Muscle layer of colon (tissue), 2 donors: ENCODE measurements at regions not wholly inside any gene's neighbourhood (a gene's known extent, or its start where the extent isn't known, plus 50 kb on each side); places are given as distances from the start of the nearest gene placed in this dataset.
"Not testable (repeated sequence)": the region's sequence is repeated elsewhere in the genome, so short reads cannot be mapped to it uniquely, and the experiment has no call there.

Experiments used
- H3K27ac ChIP-seq: one replicate; pipeline ENCODE4 v1.7.0; 2013; ENCODE audit warnings: low read depth, mild to moderate bottlenecking, low read length, moderate library complexity
- H3K27me3 ChIP-seq, 2 donors: one replicate each; pipeline ENCODE4 v1.7.0; 2013; ENCODE audit warnings: low read length in 2 of 2, mild to moderate bottlenecking in 2 of 2; ENCODE audit not compliant: insufficient read depth in 2 of 2, control insufficient read depth in 1 of 2
- H3K36me3 ChIP-seq: one replicate; pipeline ENCODE4 v1.7.0; 2013; ENCODE audit warnings: mild to moderate bottlenecking, low read length; ENCODE audit not compliant: insufficient read depth
- H3K4me1 ChIP-seq: one replicate; pipeline ENCODE4 v1.7.0; 2013; ENCODE audit warnings: mild to moderate bottlenecking, low read length; ENCODE audit not compliant: insufficient read depth
- H3K4me3 ChIP-seq, 2 donors: one replicate each; pipeline ENCODE4 v1.7.0; 2013; ENCODE audit warnings: low read length in 2 of 2, low read depth in 1 of 2, mild to moderate bottlenecking in 1 of 2, moderate library complexity in 1 of 2
- H3K9ac ChIP-seq: one replicate; pipeline ENCODE4 v1.7.0; 2013; ENCODE audit warnings: low read length
- H3K9me3 ChIP-seq: one replicate; pipeline ENCODE4 v1.7.0; 2013; ENCODE audit warnings: mild to moderate bottlenecking, low read length
- donor health status: abdominal sarcoma.
- donor health status: Adenocarcinoma of cecum.

DNA sequence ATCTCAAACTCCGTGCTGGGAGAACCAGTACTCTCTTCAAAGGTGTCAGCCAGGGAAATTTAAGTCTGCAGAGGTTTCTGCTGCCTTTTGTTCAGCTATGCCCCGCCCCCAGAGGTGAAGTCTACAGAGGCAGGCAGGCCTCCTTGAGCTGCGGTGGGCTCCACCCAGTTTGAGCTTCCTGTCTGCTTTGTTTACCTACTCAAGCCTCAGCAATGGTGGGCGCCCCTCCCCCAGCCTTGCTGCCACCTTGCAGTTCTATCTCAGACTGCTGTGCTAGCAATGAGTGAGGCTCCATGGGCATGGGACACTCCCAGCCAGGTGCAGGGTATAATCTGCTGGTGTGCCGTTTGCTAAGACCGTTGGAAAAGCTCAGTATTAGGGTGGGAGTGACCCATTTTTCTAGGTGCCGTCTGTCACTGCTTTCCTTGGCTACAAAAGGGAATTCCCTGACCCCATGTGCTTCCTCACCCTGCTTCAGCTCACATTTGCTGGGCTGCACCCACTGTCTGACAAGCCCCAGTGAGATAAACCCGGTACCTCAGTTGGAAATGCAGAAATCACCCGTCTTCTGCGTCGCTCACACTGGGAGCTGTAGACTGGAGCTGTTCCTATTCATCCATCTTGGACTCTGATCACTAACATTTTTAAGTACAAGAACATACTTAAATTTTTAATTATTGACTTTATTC, 389.2 kb upstream of the UBE2E3 start:
- H3K36me3 ChIP-seq, H3K27ac ChIP-seq, H3K4me3 ChIP-seq, H3K27me3 ChIP-seq, H3K4me1 ChIP-seq, H3K9ac ChIP-seq, H3K9me3 ChIP-seq: not testable (repeated sequence)

- Histone ChIP-seq H3K4me3 (no peak overlapping the region), H3K4me1 (no peaks in the 10 kb centered on the region), H3K27me3 (no peaks in the 10 kb centered on the region), H3K9ac (no peak overlapping the region), H3K27ac (no peak overlapping the region), H3K36me3 (no peaks in the 10 kb centered on the region), H3K9me3 (no peaks in the 10 kb centered on the region)
Observed at GRCh38 chr2:180583441-180584140, 396.8 kb upstream of the UBE2E3 start.

GRCh38 chr2:180579388-180579787, 401.0 kb upstream of the UBE2E3 start:
- Histone ChIP-seq H3K9me3 (no peaks in the 10 kb centered on the region), H3K9ac (no peak overlapping the region), H3K4me1 (no peaks in the 10 kb centered on the region), H3K27ac (no peak overlapping the region), H3K27me3 (no peaks in the 10 kb centered on the region), H3K4me3 (no peak overlapping the region), H3K36me3 (no peaks in the 10 kb centered on the region)

- H3K9ac ChIP-seq = no peak overlapping the region
- no peak overlapping the region for H3K4me3 ChIP-seq
- H3K9me3 ChIP-seq = no peaks in the 10 kb centered on the region
- no peaks in the 10 kb centered on the region for H3K4me1 ChIP-seq
- no peaks in the 10 kb centered on the region for H3K27me3 ChIP-seq
- H3K27ac ChIP-seq = no peak overlapping the region
- no peaks in the 10 kb centered on the region for H3K36me3 ChIP-seq
Observed at GRCh38 chr2:180578441-180578840, 402.0 kb upstream of the UBE2E3 start.

GRCh38 chr2:180577567-180577966, 402.8 kb upstream of the UBE2E3 start:
- no peaks in the 10 kb centered on the region for H3K27me3 ChIP-seq
- H3K9me3 ChIP-seq = no peaks in the 10 kb centered on the region

DNA sequence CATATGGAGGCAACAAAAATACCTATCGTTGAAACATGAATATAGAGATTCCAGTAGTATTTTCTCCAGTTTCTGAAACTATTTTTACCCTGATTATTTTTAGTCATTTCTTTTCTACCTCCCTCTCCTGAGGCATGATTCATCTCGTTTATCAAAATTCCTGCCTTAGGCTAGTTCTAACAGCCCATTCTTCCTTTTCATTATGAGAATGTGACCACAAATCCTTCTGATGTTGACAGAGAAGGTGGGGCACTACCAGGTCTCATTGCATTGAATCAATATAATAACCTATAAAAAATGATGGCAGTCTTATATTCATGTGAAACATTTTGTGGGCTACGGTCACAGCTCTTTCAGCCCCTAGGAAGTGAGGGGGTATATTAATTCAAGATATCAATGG, 406.5 kb upstream of the UBE2E3 start:
- peaks cover 5% of the 10 kb centered on the region for H3K4me1 ChIP-seq
- H3K9me3 ChIP-seq = no peaks in the 10 kb centered on the region
- H3K4me3 ChIP-seq = no peak overlapping the region
- no peak overlapping the region for H3K27ac ChIP-seq
- H3K27me3 ChIP-seq = no peaks in the 10 kb centered on the region
- no peaks in the 10 kb centered on the region for H3K36me3 ChIP-seq
- H3K9ac ChIP-seq = no peak overlapping the region

More at GRCh38 chr2:180577567-180577966, 402.8 kb upstream of the UBE2E3 start:
- Histone ChIP-seq H3K27ac (no peak overlapping the region), H3K4me1 (no peaks in the 10 kb centered on the region), H3K36me3 (no peaks in the 10 kb centered on the region), H3K4me3 (no peak overlapping the region), H3K9ac (no peak overlapping the region)

- Histone ChIP-seq H3K27me3 (no peaks in the 10 kb centered on the region), H3K4me1 (peaks cover 5% of the 10 kb centered on the region), H3K36me3 (no peaks in the 10 kb centered on the region), H3K9me3 (no peaks in the 10 kb centered on the region), H3K4me3 (no peak overlapping the region), H3K9ac (no peak overlapping the region), H3K27ac (no peak overlapping the region)
Observed at GRCh38 chr2:180572346-180572745, 408.1 kb upstream of the UBE2E3 start.

- Histone ChIP-seq H3K36me3 (no peaks in the 10 kb centered on the region), H3K27me3 (no peaks in the 10 kb centered on the region), H3K4me1 (peaks cover 5% of the 10 kb centered on the region), H3K4me3 (no peak overlapping the region), H3K9ac (no peak overlapping the region), H3K27ac (no peak overlapping the region), H3K9me3 (no peaks in the 10 kb centered on the region)
Observed at GRCh38 chr2:180571559-180571958, 408.8 kb upstream of the UBE2E3 start.

GRCh38 chr2:180570864-180571263, 409.5 kb upstream of the UBE2E3 start:
- Histone ChIP-seq H3K4me3 (no peak overlapping the region), H3K36me3 (no peaks in the 10 kb centered on the region), H3K27ac (no peak overlapping the region), H3K27me3 (no peaks in the 10 kb centered on the region), H3K4me1 (peaks cover 5% of the 10 kb centered on the region), H3K9ac (no peak overlapping the region), H3K9me3 (no peaks in the 10 kb centered on the region)

GRCh38 chr2:180564051-180564450, 416.4 kb upstream of the UBE2E3 start:
- Histone ChIP-seq H3K27ac (no peak overlapping the region), H3K27me3 (no peaks in the 10 kb centered on the region), H3K9me3 (no peaks in the 10 kb centered on the region), H3K4me1 (no peaks in the 10 kb centered on the region), H3K4me3 (no peak overlapping the region), H3K9ac (no peak overlapping the region), H3K36me3 (no peaks in the 10 kb centered on the region)

- Histone ChIP-seq H3K36me3 (no peaks in the 10 kb centered on the region), H3K27me3 (no peaks in the 10 kb centered on the region), H3K27ac (no peak overlapping the region), H3K9me3 (no peaks in the 10 kb centered on the region), H3K4me1 (no peaks in the 10 kb centered on the region), H3K9ac (no peak overlapping the region), H3K4me3 (no peak overlapping the region)
Observed at GRCh38 chr2:180562378-180562777, 418.0 kb upstream of the UBE2E3 start.

DNA sequence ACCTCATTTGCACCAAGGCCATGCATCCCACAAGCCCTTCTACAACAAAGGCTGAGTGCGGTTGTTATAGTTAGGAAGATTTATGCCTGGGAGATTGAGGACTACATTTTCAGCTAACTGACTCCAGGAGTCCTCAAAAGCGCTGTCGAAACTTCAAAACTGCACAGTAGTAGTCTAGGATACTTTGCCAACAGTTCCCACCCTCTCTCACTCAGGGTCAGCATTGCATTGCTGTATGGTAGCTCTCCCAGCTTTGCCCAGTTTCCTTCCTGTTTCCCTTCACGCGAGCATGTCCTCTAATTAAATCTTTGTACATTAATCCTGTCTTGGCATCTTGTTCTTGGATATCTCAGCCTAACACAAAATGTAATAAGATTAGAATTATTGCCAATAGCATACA, 420.6 kb upstream of the UBE2E3 start:
- Histone ChIP-seq H3K4me1 (no peaks in the 10 kb centered on the region), H3K27me3 (no peaks in the 10 kb centered on the region), H3K4me3 (no peak overlapping the region), H3K36me3 (no peaks in the 10 kb centered on the region), H3K27ac (no peak overlapping the region), H3K9me3 (no peaks in the 10 kb centered on the region), H3K9ac (no peak overlapping the region)
